HCT116 (cell line): ENCODE measurements at regions not wholly inside any gene's neighbourhood (a gene's known extent, or its start where the extent isn't known, plus 50 kb on each side); places are given as distances from the start of the nearest gene placed in this dataset.

Source experiments
- EGR1 ChIP-seq: IDR thresholded peaks from 2 replicates; pipeline ENCODE4 v1.6.1; 2012; ENCODE audit warnings: low read depth
- ELF1 ChIP-seq: IDR thresholded peaks from 2 replicates; pipeline ENCODE4 v1.6.1; 2012; ENCODE audit warnings: low read depth, borderline replicate concordance
- EZH2phosphoT487 ChIP-seq: fragments of 200-600 bp; IDR thresholded peaks from 2 replicates; pipeline ENCODE4 v1.6.1; 2018; ENCODE audit warnings: antibody characterized with exemption, borderline replicate concordance
- JUND ChIP-seq: IDR thresholded peaks from 2 replicates; pipeline ENCODE4 v1.6.1; 2012
- MAX ChIP-seq: IDR thresholded peaks from 2 replicates; pipeline ENCODE4 v1.6.1; 2012
- POLR2A ChIP-seq: IDR thresholded peaks from 2 replicates; pipeline ENCODE4 v1.7.0; 2011; ENCODE audit warnings: borderline replicate concordance; ENCODE audit not compliant: insufficient read depth, insufficient read length; ENCODE audit errors: extremely low read depth
- POLR2AphosphoS5 ChIP-seq: IDR thresholded peaks from 2 replicates; pipeline ENCODE4 v1.6.1; 2011; ENCODE audit warnings: mild to moderate bottlenecking, low read depth, low read length, moderate library complexity
- RAD21 ChIP-seq: IDR thresholded peaks from 2 replicates; pipeline ENCODE4 v1.6.1; 2012; ENCODE audit warnings: low read depth, mild to moderate bottlenecking
- REST ChIP-seq: IDR thresholded peaks from 2 replicates; pipeline ENCODE4 v1.6.1; 2012; ENCODE audit warnings: low read depth
- TF ChIP-seq, protein P1 (sequence below), 3 experiments: fragments of 200-600 bp in 1 of 3; sonication (generic) in 1 of 3; IDR thresholded peaks in 2 of 3; conservative IDR thresholded peaks in 1 of 3; 2 replicates each; pipeline ENCODE4 v1.5.1; 2012 to 2017; ENCODE audit warnings: low read depth in 2 of 3, low read length in 2 of 3, antibody characterized with exemption in 1 of 3, borderline replicate concordance in 1 of 3, control low read depth in 1 of 3, mild to moderate bottlenecking in 1 of 3, mixed read lengths in 1 of 3, mixed run types in 1 of 3, moderate library complexity in 1 of 3; ENCODE audit not compliant: insufficient read depth in 1 of 3

GRCh38 chr18:75739682-75740081 is 312.2 kb upstream of the SMIM21 start:
- TF ChIP-seq, protein P1, sequence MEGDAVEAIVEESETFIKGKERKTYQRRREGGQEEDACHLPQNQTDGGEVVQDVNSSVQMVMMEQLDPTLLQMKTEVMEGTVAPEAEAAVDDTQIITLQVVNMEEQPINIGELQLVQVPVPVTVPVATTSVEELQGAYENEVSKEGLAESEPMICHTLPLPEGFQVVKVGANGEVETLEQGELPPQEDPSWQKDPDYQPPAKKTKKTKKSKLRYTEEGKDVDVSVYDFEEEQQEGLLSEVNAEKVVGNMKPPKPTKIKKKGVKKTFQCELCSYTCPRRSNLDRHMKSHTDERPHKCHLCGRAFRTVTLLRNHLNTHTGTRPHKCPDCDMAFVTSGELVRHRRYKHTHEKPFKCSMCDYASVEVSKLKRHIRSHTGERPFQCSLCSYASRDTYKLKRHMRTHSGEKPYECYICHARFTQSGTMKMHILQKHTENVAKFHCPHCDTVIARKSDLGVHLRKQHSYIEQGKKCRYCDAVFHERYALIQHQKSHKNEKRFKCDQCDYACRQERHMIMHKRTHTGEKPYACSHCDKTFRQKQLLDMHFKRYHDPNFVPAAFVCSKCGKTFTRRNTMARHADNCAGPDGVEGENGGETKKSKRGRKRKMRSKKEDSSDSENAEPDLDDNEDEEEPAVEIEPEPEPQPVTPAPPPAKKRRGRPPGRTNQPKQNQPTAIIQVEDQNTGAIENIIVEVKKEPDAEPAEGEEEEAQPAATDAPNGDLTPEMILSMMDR (IDR thresholded peaks at IDR 0.05 in 2 of 3, conservative IDR thresholded peaks at IDR 0.05 in 1 of 3; ENCODE audit: borderline replicate concordance in 1 of 3, insufficient read depth in 1 of 3, low read depth in 2 of 3, low read length in 2 of 3), result no peak
- TF ChIP-seq JUND (no peak), EZH2phosphoT487 (no peak), POLR2A (no peak), REST (no peak), MAX (no peak), RAD21 (no peak), EGR1 (no peak), POLR2AphosphoS5 (no peak), ELF1 (no peak)
